HG02571 (cell line): ENCODE measurements at regions not wholly inside any gene's neighbourhood (a gene's known extent, or its start where the extent isn't known, plus 50 kb on each side); places are given as distances from the start of the nearest gene placed in this dataset.
"Not testable (repeated sequence)": the region's sequence is repeated elsewhere in the genome, so short reads cannot be mapped to it uniquely, and the experiment has no call there.

ENCODE experiments used
- ATAC-seq: cut with Tn5 transposase; IDR thresholded peaks from one replicate; pipeline ENCODE4 v1.9.1; 2021; ENCODE audit warnings: mild to moderate bottlenecking, moderate library complexity; ENCODE audit not compliant: unreplicated experiment

DNA sequence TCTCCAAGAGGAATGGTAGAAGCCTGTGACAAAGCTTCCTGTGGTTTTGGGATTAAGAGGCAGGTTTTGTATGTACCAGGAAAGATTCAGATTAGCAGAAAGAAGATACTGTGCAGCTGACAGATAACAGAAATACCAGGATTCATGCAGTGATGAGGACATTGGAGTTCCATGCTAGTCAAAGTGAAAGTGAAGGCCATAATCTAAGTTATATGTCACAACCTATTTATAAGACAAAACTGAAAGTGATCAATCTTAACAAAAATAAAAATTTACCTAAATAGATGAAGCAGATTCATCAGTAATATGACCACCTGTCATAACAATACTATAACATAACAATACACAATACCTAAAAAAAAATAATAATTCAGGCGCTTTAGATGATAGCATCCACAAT, 1305.2 kb upstream of the PCDH9 start:
- ATAC-seq: no peak

DNA sequence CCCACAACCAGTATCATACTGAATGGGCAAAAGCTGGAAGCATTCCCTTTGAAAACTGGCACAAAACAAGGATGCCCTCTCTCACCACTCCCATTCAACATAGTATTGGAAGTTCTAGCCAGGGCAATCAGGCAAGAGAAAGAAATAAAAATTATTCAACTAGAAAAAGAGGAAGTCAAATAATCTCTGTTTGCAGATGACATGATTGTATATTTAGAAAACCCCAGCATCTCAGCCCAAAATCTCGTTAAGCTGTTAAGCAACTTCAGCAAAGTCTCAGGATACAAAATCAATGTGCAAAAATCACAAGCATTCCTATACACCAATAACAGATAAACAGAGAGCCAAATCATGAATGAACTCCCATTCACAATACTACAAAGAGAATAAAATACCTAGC, 1297.0 kb upstream of the PCDH9 start:
- not testable (repeated sequence) for ATAC-seq

DNA sequence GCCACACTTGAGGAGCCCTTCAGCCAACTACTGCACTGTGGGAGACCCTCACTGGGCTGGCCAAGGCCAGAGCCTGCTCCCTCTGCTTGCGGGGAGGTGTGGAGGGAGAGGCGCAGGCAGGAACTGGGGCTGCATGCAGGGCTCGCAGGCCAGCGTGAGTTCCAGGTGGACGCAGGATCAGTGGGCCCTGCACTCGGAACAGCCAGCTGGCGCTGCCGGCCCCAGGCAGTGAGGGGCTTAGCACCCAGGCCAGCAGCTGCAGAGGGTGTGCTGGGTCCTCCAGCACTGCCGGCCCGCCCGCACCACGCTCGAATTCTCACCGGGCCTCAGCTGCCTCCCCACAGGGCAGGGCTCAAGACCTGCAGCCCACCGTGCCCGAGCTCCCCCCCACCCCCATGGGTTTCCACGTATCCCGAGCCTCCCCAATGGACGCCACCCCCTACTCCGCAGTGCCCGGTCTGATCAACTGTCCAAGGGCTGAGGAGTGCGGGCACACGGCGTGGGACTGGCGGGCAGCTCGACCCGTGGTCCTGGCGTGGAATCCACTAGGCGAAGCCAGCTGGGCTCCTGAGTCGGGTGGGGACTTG, 1293.8 kb upstream of the PCDH9 start:
- no peak for ATAC-seq

DNA sequence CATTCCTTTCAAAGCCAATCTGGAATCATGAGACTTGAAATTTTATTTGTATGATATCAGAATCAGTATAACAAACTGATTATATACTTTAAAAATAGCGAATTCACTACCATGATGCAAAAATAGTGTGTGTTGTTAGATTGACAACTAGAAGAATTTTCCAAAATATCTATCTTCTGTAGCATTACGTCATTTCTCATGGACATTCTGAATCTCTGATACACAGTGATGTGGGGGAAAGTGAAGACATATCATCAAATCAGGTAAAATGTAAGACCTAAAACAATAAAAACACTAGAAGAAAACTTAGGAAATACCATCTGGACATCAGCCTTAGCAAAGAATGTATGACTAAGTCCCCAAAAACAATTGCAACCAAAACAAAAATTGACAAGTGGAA, 1292.0 kb upstream of the PCDH9 start:
- no peak for ATAC-seq

DNA sequence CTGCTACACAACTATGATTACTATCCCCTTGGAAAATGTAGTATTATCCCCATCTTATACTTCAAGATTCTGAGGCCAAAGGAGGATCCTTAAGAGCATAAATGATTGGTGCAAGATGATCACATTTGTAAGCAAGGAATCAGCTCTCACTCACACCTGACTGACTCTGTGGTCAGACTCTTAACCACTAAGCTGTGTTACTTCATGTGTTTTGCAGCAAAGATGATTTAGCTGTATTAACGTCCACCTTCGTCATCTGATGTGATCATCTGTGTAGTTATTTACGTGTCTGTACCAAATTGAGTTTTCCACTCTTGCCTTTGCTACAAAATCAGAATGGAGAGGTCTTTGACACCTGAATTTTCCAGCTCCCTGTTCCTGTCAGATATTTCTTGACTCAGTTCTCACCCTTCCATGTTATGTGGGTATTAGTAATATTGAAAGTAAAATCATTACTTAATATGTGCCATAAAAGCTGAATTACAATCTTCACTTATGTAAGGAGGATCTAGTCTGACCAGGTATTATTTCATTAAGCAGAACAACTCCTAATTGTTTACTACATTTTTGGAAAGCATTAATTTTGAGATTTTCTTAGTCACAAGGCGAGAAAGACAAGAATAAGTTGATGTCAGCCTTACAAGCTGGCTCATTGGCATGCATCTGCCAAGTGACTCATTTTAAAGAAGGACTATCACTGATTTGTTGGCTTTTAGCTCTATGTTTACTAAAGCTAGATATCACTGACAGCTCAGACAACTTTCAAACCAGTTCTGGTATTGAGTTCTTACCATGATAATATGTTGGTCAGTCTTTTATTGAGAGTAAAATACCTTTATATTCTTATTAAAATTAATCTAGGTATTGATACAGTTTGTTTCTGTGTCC, 1279.8 kb upstream of the PCDH9 start:
- no peak for ATAC-seq

DNA sequence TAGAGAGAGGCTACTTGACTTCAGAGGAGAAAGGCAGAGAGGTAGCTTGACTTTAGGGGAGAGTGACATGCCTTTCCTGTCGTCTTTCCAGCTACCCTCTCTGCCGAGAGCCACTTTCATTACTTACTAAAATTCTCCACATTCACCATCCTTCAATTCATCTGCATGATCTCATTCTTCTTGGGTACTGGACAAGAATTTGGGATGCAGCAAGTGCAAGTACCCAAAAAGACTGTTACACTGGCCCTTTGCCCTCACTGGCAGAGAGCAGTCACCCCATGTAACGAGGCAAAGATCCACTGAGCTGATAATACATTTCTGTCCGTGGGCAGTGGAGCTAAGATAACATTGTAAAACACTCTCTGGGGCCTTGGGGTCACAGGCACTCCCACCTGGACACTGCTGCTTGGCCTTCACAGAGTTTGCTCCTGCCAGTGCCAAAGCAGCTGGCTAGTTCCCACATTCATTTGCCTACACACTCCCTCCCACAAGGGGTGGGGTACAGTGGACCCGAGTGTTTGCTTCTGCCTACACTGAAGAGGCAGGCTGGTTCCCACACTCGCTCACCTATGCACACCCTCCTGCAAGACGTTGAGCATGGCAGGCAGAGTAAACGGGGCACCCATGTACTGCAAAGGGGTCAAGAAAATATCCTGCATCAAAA, 1276.9 kb upstream of the PCDH9 start:
- no peak for ATAC-seq

DNA sequence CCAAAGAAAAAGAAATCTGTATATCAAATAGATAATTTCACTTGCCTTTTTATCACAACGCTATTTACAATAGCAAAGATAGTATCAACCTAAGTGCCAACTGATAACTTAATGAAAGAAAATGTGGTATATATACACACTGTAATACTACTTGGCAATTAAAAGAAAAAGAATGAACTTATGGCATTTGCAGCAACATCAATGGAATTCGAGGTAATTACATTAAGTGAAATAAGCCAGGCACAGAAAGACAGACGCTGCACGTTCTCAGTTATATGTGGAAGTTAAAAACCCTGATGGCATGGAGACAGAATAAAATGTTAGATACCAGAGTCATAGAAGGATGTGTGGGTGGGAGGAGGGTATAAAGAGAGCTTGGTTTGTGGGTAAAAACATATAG, 1260.5 kb upstream of the PCDH9 start:
- ATAC-seq: no peak

DNA sequence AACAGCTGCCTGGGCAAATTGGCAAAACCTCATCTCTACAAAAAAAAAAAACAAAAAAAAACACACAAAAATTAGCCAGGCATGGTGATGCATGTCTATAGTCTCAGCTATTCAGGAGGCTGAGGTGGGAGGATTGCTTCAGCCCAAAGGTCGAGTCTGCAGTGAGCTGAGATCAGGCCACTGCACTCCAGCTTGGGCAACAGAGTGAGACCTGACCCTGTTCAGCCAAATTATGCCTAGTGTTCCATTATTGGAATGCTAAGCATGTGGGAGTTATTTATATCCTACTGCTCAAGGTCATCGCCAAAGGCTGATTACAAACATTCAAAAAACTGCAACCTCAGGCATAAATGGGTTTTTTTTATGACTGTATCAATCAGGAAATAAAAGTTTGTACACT, 1251.0 kb upstream of the PCDH9 start:
- no peak for ATAC-seq

DNA sequence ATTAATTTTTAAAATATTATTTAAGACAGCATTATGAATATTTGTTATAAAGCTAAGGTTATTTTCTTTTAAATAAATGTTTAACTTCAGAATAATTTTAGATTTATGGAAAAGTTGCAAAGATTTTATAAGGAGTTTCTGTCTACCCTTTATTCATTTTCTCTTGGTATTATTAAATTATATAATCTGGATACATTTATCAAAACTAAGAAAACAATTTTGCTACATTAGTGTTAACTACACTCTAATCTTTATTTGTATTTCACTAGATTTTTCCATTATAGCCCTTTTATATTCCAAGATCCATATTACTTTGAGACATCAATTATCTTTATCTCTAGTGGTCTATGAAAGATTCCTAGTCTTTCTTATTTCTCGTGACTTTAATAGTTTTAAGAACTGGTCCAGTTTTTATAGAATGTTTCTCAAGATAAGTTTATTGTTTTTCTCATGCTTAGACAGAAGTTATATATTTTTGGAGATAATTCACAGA, 1243.7 kb upstream of the PCDH9 start:
- ATAC-seq: no peak

DNA sequence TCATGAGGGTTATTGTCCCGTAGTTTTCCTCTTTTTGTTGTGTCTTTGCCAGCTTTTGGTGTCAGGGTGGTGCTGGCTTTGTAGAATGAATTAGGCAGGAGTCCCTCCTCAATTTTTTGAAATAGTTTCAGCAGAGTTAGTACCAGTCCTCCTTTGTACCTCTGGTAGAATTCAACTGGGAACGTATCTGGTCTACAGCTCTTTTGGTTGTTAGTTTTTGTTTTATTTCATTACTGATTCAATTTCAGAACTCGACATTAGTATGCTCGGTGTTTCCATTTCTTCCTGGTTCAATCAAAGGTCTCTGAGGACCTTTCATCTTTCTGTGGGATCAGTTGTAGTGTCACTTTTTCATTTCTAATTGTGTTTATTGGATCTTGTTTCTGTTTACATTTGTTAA, 1237.0 kb upstream of the PCDH9 start:
- no peak for ATAC-seq

DNA sequence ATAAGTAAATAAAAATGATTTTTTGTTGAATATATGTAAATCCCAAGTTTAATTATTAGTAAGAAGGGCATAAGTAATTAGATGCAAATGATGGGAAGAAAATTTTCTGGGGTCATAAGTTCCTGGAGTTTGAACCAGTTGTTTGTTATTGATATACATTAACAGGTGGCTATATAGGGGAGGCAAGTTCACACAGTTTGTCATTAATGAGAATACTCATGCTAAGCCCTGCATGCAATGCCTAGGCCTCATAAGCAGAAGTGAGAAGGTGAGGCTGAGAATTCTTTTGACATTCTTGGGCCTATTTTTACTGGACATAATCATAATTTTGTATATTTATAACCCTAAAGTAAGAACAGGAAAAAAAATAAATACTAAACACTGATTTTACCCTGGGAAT, 1210.7 kb upstream of the PCDH9 start:
- no peak for ATAC-seq

DNA sequence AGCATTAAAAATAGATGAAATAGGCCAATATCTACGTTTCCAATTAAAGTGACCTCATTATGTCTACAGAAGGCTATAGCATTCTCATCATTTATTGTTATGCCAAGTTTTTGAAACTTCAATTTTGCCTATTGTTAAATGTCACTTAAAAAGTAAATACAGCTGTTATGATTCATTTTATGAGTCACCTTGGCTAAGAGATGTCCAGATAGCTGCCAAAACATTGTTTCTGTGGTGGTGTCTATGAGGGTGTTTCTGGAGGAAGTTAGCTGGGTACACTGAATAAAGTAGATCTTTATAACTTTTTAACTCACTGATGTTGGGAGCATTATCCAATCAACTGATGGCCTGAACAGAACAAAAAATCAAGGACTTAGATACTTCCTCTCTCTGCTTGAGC, 1209.7 kb upstream of the PCDH9 start:
- no peak for ATAC-seq

DNA sequence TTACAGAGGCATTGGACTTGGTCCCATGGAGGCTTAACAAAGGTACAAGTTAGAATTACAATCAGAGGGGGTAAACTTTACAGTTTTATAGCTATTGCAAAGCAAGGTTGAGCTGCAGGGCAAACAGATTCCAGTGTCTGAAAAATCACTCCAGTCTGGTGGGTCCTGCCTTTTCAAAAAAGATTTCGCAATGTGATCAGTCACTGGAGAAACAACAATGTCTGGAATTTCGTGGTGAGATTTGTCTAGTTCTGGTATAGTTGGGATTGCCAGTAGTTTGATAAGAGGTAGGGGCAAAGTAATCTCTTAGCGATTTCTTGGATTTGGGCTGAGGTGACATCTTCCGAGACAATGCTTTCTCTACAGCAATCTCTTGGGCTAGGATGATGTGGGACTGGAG, 1198.2 kb upstream of the PCDH9 start:
- ATAC-seq: no peak

DNA sequence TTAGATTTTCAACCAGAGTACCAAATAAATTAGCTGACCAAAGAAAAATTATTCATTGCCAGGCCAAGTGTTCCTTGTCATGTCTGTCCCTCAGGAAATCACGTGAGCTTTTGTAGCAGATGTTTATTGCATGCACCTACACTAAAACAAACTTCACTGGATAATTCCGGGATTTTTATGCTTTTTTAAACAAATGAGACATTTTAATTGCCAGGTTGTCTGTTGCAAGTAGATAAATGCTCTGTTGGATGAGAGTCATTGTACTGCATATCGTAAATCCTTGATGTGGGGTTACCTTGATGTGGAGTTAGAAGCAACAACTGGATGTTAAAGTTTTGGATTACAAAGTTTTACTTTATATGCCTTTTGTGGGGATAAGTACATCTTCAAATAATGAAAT, 1187.7 kb upstream of the PCDH9 start:
- no peak for ATAC-seq

DNA sequence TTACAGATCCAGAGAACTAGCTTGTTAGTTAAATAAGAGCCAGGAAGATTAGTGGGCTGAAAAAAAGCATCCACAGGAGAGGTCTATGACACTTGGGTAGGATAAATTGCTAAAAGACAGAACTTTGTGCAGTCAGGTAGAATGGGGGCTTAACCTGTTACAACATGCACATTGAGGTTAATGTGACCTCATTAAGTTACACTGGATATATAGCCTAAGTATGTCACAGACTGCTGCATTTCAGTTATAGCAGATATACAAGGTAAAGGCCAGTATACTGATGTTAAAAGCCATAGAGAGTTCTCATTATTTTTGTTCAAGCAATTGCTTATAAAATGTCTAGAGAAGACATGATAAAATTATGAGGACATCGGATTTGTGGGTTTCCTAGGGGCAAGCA, 1179.9 kb upstream of the PCDH9 start:
- no peak for ATAC-seq

DNA sequence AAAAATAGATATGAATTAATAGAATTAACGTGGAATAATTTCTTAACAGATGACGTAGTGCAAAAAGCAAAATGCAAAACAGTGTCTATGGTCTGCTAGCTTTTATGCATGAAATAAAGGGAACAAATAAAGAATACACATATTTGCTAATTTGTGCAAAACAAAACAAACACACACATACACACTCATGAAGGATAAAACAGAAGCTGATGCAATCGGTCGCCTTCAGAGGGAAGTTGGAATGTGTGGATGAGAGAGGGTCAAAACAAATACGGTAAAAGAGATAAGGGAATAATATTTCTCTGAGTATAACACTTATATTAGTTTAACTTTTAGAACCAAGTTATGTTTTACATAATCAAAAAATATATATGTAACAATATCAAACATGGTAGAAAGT, 1160.9 kb upstream of the PCDH9 start:
- ATAC-seq: no peak

DNA sequence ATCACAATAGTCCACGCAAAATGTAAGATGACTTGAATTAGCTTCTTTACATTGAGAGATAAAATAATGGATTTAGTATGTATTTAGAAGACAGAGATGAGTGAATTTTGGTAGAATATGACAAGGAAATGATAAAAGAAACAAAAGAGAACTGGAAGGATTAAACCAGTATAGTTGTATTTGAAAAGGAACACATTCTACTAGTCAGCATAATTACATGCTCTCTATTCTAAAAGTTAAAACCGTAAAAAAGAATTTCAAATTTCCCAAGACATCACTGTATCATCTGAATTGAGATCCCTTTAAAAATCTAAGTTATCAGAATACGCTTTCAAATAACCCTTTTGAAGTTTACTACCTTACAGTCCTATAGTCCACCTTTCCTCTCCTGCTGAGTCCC, 1156.7 kb upstream of the PCDH9 start:
- ATAC-seq: no peak

DNA sequence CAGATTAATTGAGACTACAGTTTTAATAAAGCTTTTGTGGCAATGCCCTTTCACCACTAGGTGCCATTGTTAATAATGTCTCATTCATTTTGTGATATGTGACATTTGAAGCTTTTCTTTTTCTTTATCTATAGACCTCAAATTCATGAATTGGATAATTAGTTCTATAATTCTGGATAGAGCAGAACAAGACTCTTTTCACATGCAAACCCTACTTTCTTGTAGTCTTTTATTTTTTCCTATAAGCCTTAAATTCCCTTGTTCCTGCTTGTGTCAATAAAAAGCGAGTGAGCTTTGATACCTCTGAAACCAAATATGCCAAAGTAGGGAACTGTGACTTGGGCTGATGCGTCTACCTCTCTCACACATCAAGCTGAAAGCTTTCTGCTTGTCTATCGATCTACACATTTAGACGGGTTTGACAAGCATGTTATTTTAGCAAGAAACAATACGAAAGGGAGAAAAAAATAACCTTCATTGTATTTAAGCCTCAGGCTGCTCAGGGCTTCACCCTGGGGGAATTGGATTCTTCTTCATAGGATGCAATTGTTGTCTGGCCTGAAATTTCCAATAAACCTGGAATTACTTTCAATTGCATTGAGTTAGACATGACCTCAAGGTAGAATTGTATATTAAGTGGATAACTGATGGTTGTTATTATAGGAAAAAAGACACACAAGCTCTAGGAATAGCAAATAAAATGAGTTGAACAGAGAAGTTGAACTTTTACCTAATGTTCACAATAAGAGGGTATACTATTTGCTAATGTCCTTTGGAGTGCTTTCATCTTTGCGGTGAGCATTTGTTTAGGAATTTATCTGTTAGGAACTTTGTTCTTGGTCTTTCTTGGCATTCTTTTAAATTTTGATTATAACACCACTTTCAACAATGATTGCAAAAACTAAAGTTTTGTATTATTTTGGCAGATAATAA, 1150.2 kb upstream of the PCDH9 start:
- ATAC-seq: no peak

DNA sequence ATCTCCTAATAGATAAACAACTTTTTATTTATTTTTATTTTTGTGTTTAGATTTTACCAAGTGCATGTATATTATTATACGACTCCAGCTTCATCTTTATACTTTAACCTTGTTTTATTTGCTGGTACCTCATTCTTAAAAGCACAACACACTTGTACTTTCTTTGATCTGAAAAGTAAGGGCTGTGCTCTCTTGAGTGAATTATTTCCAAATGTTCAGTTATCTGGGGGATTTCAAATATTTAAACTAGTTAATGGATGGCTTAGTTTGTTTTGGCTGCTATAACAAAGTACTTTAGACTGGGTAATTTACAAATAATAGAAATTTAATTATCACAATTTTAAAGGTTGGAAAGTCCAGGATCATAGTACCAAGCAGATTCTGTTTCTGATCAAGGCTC, 1148.2 kb upstream of the PCDH9 start:
- no peak for ATAC-seq

DNA sequence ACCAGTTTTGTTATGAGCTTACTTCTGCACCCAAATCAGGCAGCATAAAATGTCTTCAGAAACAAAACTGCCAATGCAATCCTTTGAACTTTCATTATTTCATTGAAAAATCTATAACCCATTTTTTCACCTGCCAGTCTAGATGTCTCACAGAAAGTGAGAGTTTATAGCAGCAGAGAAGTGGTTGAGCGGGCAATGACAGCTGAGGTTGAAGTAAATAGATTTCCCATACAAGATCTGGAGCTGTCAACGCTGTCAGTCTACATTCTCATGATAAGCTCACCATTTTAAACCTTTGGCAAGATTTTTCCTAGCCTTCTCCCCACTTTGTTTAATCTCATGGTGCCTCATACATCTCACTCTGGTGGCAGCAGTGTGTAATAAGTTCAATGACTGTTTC, 1144.9 kb upstream of the PCDH9 start:
- ATAC-seq: no peak

DNA sequence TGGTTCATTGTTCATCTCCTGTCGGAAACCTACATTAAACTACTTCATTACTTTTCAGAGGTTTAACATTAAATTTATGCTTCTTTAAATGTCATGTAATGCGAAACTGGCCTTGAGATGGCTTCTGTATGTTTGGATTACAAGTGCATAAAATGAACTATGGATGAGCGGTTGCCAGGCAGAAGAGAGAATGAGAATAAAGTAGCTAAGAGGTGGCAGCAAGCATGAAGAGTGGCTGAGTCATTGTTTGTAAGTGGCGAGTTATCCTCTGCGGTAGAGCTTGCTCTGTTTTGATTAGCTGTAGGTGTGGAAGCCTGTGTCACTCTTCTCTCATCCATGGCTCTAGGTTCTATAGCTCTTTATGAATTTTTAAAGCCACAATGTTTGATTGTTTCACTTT, 1139.6 kb upstream of the PCDH9 start:
- ATAC-seq: no peak
